Iris pigment epithelial cell (primary cell): ENCODE measurements at regions not wholly inside any gene's neighbourhood (a gene's known extent, or its start where the extent isn't known, plus 50 kb on each side); places are given as distances from the start of the nearest gene placed in this dataset.

Experiments used
- DNase-seq: peaks from one replicate; pipeline ENCODE4 v3.0.0-alpha.2; 2011; ENCODE audit warnings: low read depth

DNA sequence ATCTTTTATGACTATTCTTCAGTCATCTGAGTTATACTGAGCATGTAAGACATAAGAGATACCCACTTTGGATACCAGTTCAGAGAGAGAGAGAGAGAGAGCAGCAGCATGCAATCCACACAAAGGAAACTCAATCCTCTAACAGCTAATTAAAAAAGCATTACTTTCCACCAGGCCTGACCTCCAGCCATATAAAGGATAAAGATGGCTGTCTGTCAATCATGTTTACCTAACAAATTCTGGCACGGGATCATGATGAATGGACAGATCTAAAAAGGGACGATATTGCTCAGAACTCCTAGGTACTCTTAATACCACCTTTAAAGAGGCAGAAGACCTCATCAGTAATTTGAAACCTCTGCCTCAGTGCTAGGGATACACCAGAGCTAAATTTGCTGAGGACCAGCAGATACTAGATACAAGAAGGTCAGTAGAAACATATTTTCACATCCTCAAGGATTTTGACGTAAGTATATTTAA is 159.2 kb downstream of the RPS12 start:
- no peak for DNase-seq

GRCh38 chr6:132974122-132974521 is 159.8 kb downstream of the RPS12 start:
- no peak for DNase-seq

GRCh38 chr6:132977413-132977812 is 163.0 kb downstream of the RPS12 start:
- no peak for DNase-seq

- DNase-seq = peak; percentile 12
Measured at GRCh38 chr6:132978685-132979084, 164.3 kb downstream of the RPS12 start.

GRCh38 chr6:132993738-132994137 is 179.4 kb downstream of the RPS12 start:
- DNase-seq = no peak

GRCh38 chr6:132995009-132995408 is 180.6 kb downstream of the RPS12 start:
- no peak for DNase-seq

DNA sequence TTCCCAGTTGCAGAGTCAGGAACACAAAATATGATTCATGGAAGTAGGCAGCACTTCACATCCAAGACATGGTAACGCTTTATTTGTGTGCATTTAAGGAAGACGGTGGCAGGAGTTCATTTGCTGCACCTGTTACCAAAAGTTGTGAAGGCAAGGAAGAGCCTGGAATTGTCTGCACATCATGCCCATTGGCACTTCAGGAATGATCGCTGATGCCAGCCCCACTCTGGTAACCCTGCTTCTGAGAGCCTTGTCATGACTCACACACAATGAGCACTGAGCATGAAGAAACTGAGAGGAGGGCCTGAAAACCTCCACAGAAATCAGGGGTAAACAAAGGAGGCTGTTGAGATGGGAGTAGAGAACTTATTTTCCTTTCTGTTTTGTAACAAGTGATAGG is 181.1 kb downstream of the RPS12 start:
- DNase-seq = peak; percentile 11

DNA sequence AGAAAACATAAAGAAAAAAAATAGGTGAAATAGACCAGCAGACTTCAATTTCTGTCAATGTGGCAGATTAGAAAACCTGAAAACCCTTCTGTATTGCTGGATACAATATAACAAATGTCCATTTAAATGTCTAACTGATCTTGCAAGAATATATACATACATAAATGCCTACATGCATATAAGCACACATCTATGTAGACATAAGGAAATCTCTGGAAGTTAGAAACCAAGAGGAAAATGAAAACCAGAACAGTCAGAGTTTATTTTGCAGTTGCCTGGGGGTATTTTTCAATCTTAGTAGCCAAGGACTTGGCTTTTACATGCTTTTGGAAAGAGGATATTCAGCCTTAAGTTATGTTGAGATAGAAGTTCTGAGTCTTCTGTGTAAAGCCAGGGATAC is 184.0 kb downstream of the RPS12 start:
- DNase-seq = no peak

GRCh38 chr6:133001040-133001565 is 186.7 kb downstream of the RPS12 start:
- no peak for DNase-seq

GRCh38 chr6:133004304-133004884 is 190.0 kb downstream of the RPS12 start:
- DNase-seq = no peak

GRCh38 chr6:133012774-133013173 is 198.4 kb downstream of the RPS12 start:
- no peak for DNase-seq

DNA sequence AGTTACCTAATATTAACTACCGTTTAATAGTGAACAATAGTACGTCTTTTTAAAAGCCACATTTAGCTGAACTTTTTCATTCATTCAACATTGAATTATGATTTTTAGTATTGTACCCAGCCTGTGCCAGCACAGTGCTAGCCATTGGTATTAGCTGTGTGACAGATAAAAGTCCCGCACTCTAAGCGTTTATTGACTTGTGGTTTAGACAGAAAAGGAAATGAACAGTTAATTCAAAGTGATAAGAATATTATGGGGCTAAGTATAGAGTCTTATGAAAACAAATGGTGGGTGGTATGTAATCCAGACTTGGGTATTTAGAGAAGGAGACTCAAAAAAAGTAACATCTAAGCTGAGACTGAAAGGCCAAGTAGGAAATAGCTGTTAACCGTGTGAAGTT is 202.3 kb downstream of the RPS12 start:
- DNase-seq = peak; percentile 3

DNA sequence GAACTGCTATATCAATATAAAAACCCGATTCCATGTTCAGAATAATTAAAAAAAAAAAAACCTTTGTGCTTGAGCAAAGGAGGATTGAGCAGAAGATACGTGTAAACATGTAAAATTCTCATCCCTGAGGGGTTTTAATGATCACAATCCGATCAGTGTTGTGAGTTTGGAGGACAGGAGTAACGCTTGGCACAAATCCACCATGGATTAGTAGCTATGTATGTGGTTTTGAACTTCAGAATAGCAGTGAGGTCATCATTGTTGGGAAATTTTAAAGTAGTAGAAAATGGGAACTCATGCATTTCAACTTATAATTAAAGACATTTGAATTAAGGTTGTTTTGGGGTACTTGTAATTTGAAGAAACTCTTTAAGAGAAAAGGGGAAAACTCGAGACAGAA is 203.2 kb downstream of the RPS12 start:
- DNase-seq = peak; percentile 88

DNA sequence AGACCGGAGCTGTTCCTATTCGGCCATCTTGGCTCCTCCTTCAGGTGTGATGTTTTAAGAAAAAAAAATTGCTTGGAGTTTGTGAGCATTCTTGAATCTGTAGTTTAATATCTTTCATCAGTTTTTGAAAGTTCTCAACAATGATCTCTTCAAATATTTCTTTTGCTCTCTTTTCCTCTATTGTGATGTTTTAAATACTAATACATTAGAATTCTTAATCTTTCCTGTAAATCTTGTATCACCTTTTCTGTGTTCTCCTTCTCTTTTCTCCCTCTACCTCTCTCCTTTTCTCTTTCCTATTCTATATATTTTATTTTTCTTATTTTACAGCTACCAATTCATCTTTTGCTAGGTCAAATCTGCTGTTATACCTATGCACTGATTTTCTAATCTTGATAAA is 212.3 kb downstream of the RPS12 start:
- no peak for DNase-seq

- peak; percentile 23 for DNase-seq
Measured at GRCh38 chr6:133033263-133033662, 207.9 kb upstream of the EYA4 start.

- DNase-seq = no peak
Measured at GRCh38 chr6:133034509-133035206, 206.5 kb upstream of the EYA4 start.

DNA sequence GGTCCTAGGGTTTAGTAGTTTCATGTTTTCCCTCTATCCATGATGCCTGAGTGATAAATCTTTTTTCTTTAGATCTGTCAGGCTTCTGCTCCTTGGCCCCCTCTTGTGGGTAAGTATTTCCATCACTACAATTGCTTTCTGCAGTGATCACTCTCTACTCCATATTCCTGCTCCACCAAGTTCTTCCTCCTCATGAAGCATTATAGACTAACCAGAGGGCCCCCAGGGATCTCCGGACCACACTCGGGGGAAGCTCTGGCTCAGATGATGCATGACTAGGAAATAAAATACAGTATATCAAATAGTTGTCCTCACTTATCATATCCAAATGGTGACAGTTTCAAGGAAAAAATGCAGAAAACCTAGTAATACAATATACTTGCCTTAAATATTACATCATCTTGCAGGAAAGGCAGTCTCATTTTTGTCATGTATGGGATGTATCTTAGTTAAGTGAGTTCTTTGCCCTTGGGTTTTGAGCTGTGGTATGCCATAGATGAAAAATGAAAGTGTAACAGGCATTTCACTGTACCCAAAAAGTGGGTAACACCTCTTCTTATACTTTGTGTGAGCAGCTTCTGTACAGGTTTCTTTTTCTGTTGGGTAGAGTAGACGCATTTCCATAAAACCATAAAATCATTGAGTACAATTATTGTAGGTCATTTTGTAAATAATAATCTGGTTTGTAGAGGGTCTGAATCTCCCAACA is 200.9 kb upstream of the EYA4 start:
- DNase-seq = peak; percentile 46

GRCh38 chr6:133040803-133041419 is 200.2 kb upstream of the EYA4 start:
- DNase-seq = no peak

DNA sequence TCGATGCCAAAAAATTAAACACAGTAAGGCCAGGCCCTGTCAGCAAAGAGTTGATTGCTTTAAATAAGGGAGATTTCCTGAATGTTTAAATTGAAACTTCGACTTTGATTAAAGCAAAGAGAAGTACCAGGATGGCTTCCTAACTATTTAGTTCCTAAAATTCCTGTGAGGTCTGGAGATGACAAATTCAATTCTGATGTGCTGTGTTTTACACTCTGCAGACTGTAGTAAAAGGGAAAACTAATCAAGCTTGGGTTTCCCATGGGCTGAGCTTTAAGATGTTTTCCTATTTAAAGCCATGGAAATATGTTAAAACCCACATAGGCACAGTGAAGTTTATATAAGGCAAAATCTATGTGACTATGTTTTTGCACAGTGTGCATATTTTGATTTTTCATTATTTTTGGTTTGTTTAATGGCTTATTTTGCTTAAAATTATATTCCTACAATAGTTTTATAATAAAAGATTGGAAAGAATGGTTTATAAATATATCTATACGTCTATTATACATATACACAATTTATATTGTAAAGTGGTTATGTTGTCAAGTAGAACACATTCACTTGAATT is 198.5 kb upstream of the EYA4 start:
- DNase-seq = no peak

- no peak for DNase-seq
Measured at GRCh38 chr6:133046576-133046975, 194.6 kb upstream of the EYA4 start.

DNA sequence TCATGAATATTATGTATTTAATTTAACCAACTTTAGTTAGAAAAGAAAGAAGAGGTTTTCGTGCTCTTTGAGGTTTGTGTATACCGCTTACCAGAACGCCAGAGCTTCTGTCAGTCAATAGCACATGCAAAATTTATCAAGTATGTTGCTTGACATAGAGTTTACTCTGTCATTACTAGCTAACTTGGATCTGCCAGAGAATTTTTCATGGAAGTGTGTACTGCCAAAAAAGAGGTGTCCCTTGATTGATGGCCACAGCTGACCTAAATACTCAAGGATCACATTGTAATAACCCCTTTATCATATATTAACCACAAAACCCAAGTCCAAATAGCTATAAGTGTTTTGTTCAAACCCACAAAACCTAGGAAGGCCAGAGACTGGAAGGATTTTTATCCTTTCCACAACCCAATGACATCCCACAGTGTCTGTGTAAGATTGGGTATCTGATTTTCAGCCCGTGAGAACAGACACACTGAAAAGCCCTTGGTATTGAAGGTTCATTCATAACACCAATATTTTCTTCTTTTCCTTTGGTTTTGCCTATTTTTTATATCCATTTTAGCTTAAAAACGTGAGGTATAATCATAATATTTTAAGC is 194.0 kb upstream of the EYA4 start:
- DNase-seq = no peak

DNA sequence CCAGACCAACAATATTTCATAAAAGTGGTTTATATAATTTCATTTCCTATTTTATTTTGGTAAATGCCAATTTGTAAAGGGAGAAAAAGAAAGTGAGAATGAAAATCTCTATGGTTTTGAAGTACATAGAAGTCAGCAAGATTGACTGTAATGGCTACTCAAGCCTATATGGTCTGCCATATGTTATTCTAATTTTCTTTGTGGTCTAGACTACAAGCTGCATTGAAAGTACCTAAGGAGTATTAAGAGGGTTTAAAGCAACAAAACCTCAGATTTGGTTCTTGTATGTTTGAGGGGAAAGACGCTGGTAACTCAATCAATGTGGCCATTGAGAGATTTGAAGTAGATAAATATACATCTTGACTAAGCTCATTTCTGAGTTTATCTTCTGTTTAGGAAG is 193.5 kb upstream of the EYA4 start:
- DNase-seq = no peak
